ENCODE measurements at regions not wholly inside any gene's neighbourhood (a gene's known extent, or its start where the extent isn't known, plus 50 kb on each side); places are given as distances from the start of the nearest gene placed in this dataset.

- intact Hi-C loops (cut with DNase I, micrococcal nuclease), result no loop called here
- ATAC-seq (ENCODE audit: poor library complexity) (no peak), DNase-seq (no peak)
- no peak overlapping the region for H3K27ac Mint-ChIP-seq
- TF ChIP-seq CTCF (IDR thresholded peaks at IDR 0.05), result no peak
- no peaks in the 10 kb centered on the region for H3K36me3 ChIP-seq (ENCODE audit: insufficient read depth, low read length)
- H3K4me1 ChIP-seq (ENCODE audit: insufficient read depth, low read length), result no peaks in the 10 kb centered on the region
- H3K4me3 Mint-ChIP-seq, result no peak overlapping the region
- no peaks in the 10 kb centered on the region for H3K36me3 Mint-ChIP-seq (ENCODE audit: low read depth)
- H3K4me3 ChIP-seq (ENCODE audit: low read length), result no peak overlapping the region
- peaks cover 0 to 9% of the 10 kb centered on the region in 2 experiments for H3K9me3 ChIP-seq (ENCODE audit: control insufficient read depth in 1 of 2, insufficient read depth in 1 of 2, low read length in 2 of 2)
- H3K27me3 ChIP-seq (ENCODE audit: control insufficient read depth in 1 of 2, insufficient read depth in 2 of 2, low read length in 2 of 2), result no peaks in the 10 kb centered on the region
- H3K4me1 Mint-ChIP-seq (ENCODE audit: low read depth), result no peaks in the 10 kb centered on the region
- H3K27me3 Mint-ChIP-seq, result no peaks in the 10 kb centered on the region
- ChIA-PET POLR2A (no interaction called here), CTCF (no interaction called here)
- H3K27ac ChIP-seq (ENCODE audit: low read depth in 1 of 2, low read length in 2 of 2), result no peak overlapping the region
- H3K9me3 Mint-ChIP-seq, result peaks cover 3% of the 10 kb centered on the region
Observed at GRCh38 chr4:103938488-103938887, 218.7 kb upstream of the TACR3 start.

- no peak for TF ChIP-seq CTCF (IDR thresholded peaks at IDR 0.05)
- H3K27ac ChIP-seq (ENCODE audit: low read depth in 1 of 2, low read length in 2 of 2), result no peak overlapping the region
- ATAC-seq (ENCODE audit: poor library complexity) (no peak), DNase-seq (peak in 1 of 14 experiments; percentile 6)
- H3K36me3 ChIP-seq (ENCODE audit: insufficient read depth, low read length), result no peaks in the 10 kb centered on the region
- H3K27me3 ChIP-seq (ENCODE audit: control insufficient read depth in 1 of 2, insufficient read depth in 2 of 2, low read length in 2 of 2), result no peaks in the 10 kb centered on the region
- H3K9me3 ChIP-seq (ENCODE audit: control insufficient read depth in 1 of 2, insufficient read depth in 1 of 2, low read length in 2 of 2), result peaks cover 0 to 9% of the 10 kb centered on the region in 2 experiments
- H3K4me3 ChIP-seq (ENCODE audit: low read length), result no peak overlapping the region
- Mint-ChIP-seq H3K27ac (no peak overlapping the region), H3K36me3 (ENCODE audit: low read depth) (no peaks in the 10 kb centered on the region), H3K4me3 (no peak overlapping the region), H3K4me1 (ENCODE audit: low read depth) (no peaks in the 10 kb centered on the region), H3K27me3 (no peaks in the 10 kb centered on the region), H3K9me3 (peaks cover 3% of the 10 kb centered on the region)
- ChIA-PET CTCF (no interaction called here), POLR2A (no interaction called here)
- no peaks in the 10 kb centered on the region for H3K4me1 ChIP-seq (ENCODE audit: insufficient read depth, low read length)
- intact Hi-C loops (cut with DNase I, micrococcal nuclease), result no loop called here
Observed at GRCh38 chr4:103936653-103937145, 216.9 kb upstream of the TACR3 start.

GRCh38 chr4:103934178-103934789, 214.5 kb upstream of the TACR3 start:
- H3K27ac Mint-ChIP-seq, result no peak overlapping the region
- H3K4me3 Mint-ChIP-seq, result no peak overlapping the region
- no peak for ATAC-seq (ENCODE audit: poor library complexity)
- DNase-seq, result peak in 4 of 14 experiments; percentile 4 to 38 (median 28)
- H3K9me3 Mint-ChIP-seq, result no peaks in the 10 kb centered on the region
- no peaks in the 10 kb centered on the region for H3K4me1 Mint-ChIP-seq (ENCODE audit: low read depth)
- intact Hi-C loops (cut with DNase I, micrococcal nuclease), result no loop called here
- H3K4me1 ChIP-seq (ENCODE audit: insufficient read depth, low read length), result no peaks in the 10 kb centered on the region
- no peaks in the 10 kb centered on the region for H3K36me3 Mint-ChIP-seq (ENCODE audit: low read depth)
- no peak overlapping the region for H3K4me3 ChIP-seq (ENCODE audit: low read length)
- no peaks in the 10 kb centered on the region for H3K36me3 ChIP-seq (ENCODE audit: insufficient read depth, low read length)
- ChIA-PET POLR2A (no interaction called here), CTCF (no interaction called here)
- no peaks in the 10 kb centered on the region for H3K27me3 Mint-ChIP-seq
- no peak overlapping the region for H3K27ac ChIP-seq (ENCODE audit: low read depth in 1 of 2, low read length in 2 of 2)
- TF ChIP-seq CTCF (IDR thresholded peaks at IDR 0.05), result peak; percentile 66
- no peaks in the 10 kb centered on the region for H3K27me3 ChIP-seq (ENCODE audit: control insufficient read depth in 1 of 2, insufficient read depth in 2 of 2, low read length in 2 of 2)
- H3K9me3 ChIP-seq (ENCODE audit: control insufficient read depth in 1 of 2, insufficient read depth in 1 of 2, low read length in 2 of 2), result peaks cover 0 to 9% of the 10 kb centered on the region in 2 experiments

Data from CD4-positive, alpha-beta T cell (primary cell).